WI38 (cell line): ENCODE measurements at regions not wholly inside any gene's neighbourhood (a gene's known extent, or its start where the extent isn't known, plus 50 kb on each side); places are given as distances from the start of the nearest gene placed in this dataset.

Experiments used
- H3K4me3 ChIP-seq: 2 replicates; pipeline ENCODE4 v1.5.1; 2011; ENCODE audit warnings: low read depth, mild to moderate bottlenecking, control low read depth, low read length
- CTCF ChIP-seq: IDR thresholded peaks from 2 replicates; pipeline ENCODE4 v1.5.1; 2012; ENCODE audit warnings: low read depth, mild to moderate bottlenecking, control low read depth, low read length

GRCh38 chr16:79768276-79768970 is 167.9 kb upstream of the MAF start:
- TF ChIP-seq CTCF: no peak
- no peak overlapping the region for H3K4me3 ChIP-seq

- no peak for TF ChIP-seq CTCF
- H3K4me3 ChIP-seq: no peak overlapping the region
These were observed 167.1 kb upstream of the MAF start for GRCh38 chr16:79767421-79768275.

- no peak for TF ChIP-seq CTCF
- no peak overlapping the region for H3K4me3 ChIP-seq
These were observed 165.4 kb upstream of the MAF start for GRCh38 chr16:79765901-79766394.

- TF ChIP-seq CTCF: no peak
- no peak overlapping the region for H3K4me3 ChIP-seq
These were observed 164.9 kb upstream of the MAF start for GRCh38 chr16:79765431-79765830.

GRCh38 chr16:79764415-79765110 is 164.0 kb upstream of the MAF start:
- TF ChIP-seq CTCF: no peak
- H3K4me3 ChIP-seq: no peak overlapping the region

- no peak overlapping the region for H3K4me3 ChIP-seq
- no peak for TF ChIP-seq CTCF
These were observed 161.7 kb upstream of the MAF start for GRCh38 chr16:79762217-79762616.
